ENCODE measurements at regions not wholly inside any gene's neighbourhood (a gene's known extent, or its start where the extent isn't known, plus 50 kb on each side); places are given as distances from the start of the nearest gene placed in this dataset.
A peak's percentile ranks its signal among the peaks of the same experiment; 100 is the strongest.
"Not testable (repeated sequence)": the region's sequence is repeated elsewhere in the genome, so short reads cannot be mapped to it uniquely, and the experiment has no call there.

DNA sequence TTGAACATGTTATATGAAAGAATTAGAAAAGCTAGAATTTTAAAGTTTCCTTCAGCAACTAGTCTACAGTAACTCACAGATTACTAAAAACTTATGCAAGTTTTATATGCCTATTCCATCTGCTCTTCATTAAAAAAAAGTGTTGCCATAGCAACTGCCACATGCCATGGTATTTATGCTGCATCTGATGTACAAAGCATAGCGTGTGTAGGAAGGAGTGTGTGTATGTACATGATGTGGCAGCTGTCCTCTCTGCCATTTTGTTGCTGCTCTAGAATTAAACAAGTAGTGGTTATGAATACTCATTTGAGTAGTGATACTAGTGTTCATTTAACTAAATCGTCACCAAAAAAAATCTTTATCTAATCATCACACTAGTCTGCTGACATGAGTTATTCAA is 593.5 kb downstream of the CETN3 start:
- Histone ChIP-seq H3K36me3 (replicated peaks in 1 of 2; ENCODE audit: control insufficient read depth in 2 of 2, insufficient read depth in 2 of 2, low read length in 2 of 2) (no peaks in the 10 kb centered on the region), H2BK12ac (ENCODE audit: low read length) (no peak overlapping the region), H3K9ac (ENCODE audit: low read depth, low read length, poor library complexity) (no peak overlapping the region), H2AFZ (ENCODE audit: low read length) (no peak overlapping the region), H3K4me3 (ENCODE audit: low read length in 2 of 2) (no peak overlapping the region), H3K9me3 (replicated peaks in 1 of 2; ENCODE audit: control insufficient read depth in 2 of 2, insufficient read depth in 1 of 2, low read depth in 1 of 2, low read length in 2 of 2) (peaks cover 0 to 5% of the 10 kb centered on the region in 2 donors), H2AK5ac (ENCODE audit: low read depth, low read length) (no peak overlapping the region), H3K14ac (ENCODE audit: low read length) (no peak overlapping the region), H3K27me3 (ENCODE audit: control insufficient read depth in 3 of 3, insufficient read depth in 3 of 3, low read depth in 1 of 3, low read length in 3 of 3) (no peaks in the 10 kb centered on the region), H2BK15ac (ENCODE audit: low read length) (no peak overlapping the region), H3K23ac (ENCODE audit: low read depth, low read length, poor library complexity) (no peak overlapping the region), H3K18ac (ENCODE audit: low read length) (no peak overlapping the region), H2BK120ac (ENCODE audit: low read depth, low read length) (no peak overlapping the region), H2BK5ac (ENCODE audit: low read length) (no peak overlapping the region), H4K8ac (ENCODE audit: low read depth, low read length) (no peak overlapping the region), H3K4me1 (ENCODE audit: control insufficient read depth in 2 of 2, insufficient read depth in 1 of 2, low read depth in 1 of 2, low read length in 2 of 2) (no peaks in the 10 kb centered on the region), H4K91ac (ENCODE audit: low read depth, low read length, poor library complexity) (no peak overlapping the region), H3K79me1 (ENCODE audit: low read depth, low read length) (no peaks in the 10 kb centered on the region), H3K27ac (replicated peaks; ENCODE audit: low read length) (no peak overlapping the region), H3K4me2 (ENCODE audit: insufficient read depth, low read length, poor library complexity, severe bottlenecking) (no peak overlapping the region), H3K4ac (ENCODE audit: low read length) (no peak overlapping the region)
- no peak for DNase-seq (ENCODE audit: low spot score)
- no CpG with 5 or more reads among the region's 2 CpGs for WGBS, 2 donors (ENCODE audit: extremely low coverage in 2 of 2, insufficient read length in 2 of 2, insufficient replicate concordance in 1 of 2)

DNA sequence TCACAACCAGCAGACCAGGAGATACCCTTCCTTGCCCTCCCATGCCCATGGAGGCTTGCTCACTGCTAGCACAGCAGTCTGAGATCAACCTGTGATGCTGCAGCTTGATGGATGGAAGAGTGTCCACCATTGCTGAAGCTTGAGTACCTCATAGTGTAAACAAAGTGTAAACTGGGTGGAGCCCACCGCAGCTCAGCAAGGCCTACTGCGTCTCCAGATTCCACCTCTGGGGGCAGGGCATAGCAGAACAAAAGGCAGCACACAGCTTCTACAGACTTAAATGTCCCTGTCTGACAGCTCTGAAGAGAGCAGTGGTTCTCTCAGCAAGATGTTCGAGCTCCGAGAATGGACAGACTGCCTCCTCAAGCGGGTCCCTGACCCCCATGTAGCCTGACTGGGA is 608.8 kb downstream of the CETN3 start:
- H3K4ac ChIP-seq (ENCODE audit: low read length); H3K14ac ChIP-seq (ENCODE audit: low read length); H3K79me1 ChIP-seq (ENCODE audit: low read depth, low read length); H3K9me3 ChIP-seq (replicated peaks in 1 of 2; ENCODE audit: control insufficient read depth in 2 of 2, insufficient read depth in 1 of 2, low read depth in 1 of 2, low read length in 2 of 2); H3K27ac ChIP-seq (replicated peaks; ENCODE audit: low read length); H3K9ac ChIP-seq (ENCODE audit: low read depth, low read length, poor library complexity); H2BK5ac ChIP-seq (ENCODE audit: low read length); H3K36me3 ChIP-seq (replicated peaks in 1 of 2; ENCODE audit: control insufficient read depth in 2 of 2, insufficient read depth in 2 of 2, low read length in 2 of 2); H3K27me3 ChIP-seq (ENCODE audit: control insufficient read depth in 3 of 3, insufficient read depth in 3 of 3, low read depth in 1 of 3, low read length in 3 of 3); H3K4me3 ChIP-seq (ENCODE audit: low read length in 2 of 2); H2BK12ac ChIP-seq (ENCODE audit: low read length); H2AK5ac ChIP-seq (ENCODE audit: low read depth, low read length); H3K18ac ChIP-seq (ENCODE audit: low read length); H2BK120ac ChIP-seq (ENCODE audit: low read depth, low read length); H4K91ac ChIP-seq (ENCODE audit: low read depth, low read length, poor library complexity); H4K8ac ChIP-seq (ENCODE audit: low read depth, low read length); H3K4me2 ChIP-seq (ENCODE audit: insufficient read depth, low read length, poor library complexity, severe bottlenecking); DNase-seq (ENCODE audit: low spot score); H3K4me1 ChIP-seq (ENCODE audit: control insufficient read depth in 2 of 2, insufficient read depth in 1 of 2, low read depth in 1 of 2, low read length in 2 of 2); H3K23ac ChIP-seq (ENCODE audit: low read depth, low read length, poor library complexity); H2BK15ac ChIP-seq (ENCODE audit: low read length): not testable (repeated sequence)
- WGBS, 2 donors (ENCODE audit: extremely low coverage in 2 of 2, insufficient read length in 2 of 2, insufficient replicate concordance in 1 of 2), result no CpG with 5 or more reads among the region's 5 CpGs
- peak overlapping the region; percentile 35 for H2AFZ ChIP-seq (ENCODE audit: low read length)

DNA sequence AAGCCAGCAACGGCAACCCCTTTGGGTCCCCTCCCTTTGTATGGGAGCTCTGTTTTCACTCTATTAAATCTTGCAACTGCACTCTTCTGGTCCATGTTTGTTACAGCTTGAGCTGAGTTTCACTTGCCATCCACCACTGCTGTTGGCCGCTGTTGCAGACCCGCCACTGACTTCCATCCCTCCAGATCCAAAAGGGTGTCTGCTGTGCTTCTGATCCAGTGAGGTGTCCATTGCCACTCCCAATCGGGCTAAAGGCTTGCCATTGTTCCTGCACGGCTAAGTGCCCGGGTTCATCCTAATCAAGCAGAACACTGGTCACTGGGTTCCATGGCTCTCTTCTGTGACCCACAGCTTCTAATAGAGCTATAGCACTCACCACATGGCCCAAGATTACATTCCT is 615.1 kb downstream of the CETN3 start:
- not testable (repeated sequence) for H3K9ac ChIP-seq (ENCODE audit: low read depth, low read length, poor library complexity); H3K23ac ChIP-seq (ENCODE audit: low read depth, low read length, poor library complexity); H3K9me3 ChIP-seq (replicated peaks in 1 of 2; ENCODE audit: control insufficient read depth in 2 of 2, insufficient read depth in 1 of 2, low read depth in 1 of 2, low read length in 2 of 2); H2BK12ac ChIP-seq (ENCODE audit: low read length); H2BK5ac ChIP-seq (ENCODE audit: low read length); H3K27me3 ChIP-seq (ENCODE audit: control insufficient read depth in 3 of 3, insufficient read depth in 3 of 3, low read depth in 1 of 3, low read length in 3 of 3); H2AFZ ChIP-seq (ENCODE audit: low read length); H3K4me2 ChIP-seq (ENCODE audit: insufficient read depth, low read length, poor library complexity, severe bottlenecking); DNase-seq (ENCODE audit: low spot score); H2BK15ac ChIP-seq (ENCODE audit: low read length); H3K79me1 ChIP-seq (ENCODE audit: low read depth, low read length); H3K36me3 ChIP-seq (replicated peaks in 1 of 2; ENCODE audit: control insufficient read depth in 2 of 2, insufficient read depth in 2 of 2, low read length in 2 of 2); H3K4me1 ChIP-seq (ENCODE audit: control insufficient read depth in 2 of 2, insufficient read depth in 1 of 2, low read depth in 1 of 2, low read length in 2 of 2); H3K14ac ChIP-seq (ENCODE audit: low read length); H4K8ac ChIP-seq (ENCODE audit: low read depth, low read length); H4K91ac ChIP-seq (ENCODE audit: low read depth, low read length, poor library complexity); H3K27ac ChIP-seq (replicated peaks; ENCODE audit: low read length); H2AK5ac ChIP-seq (ENCODE audit: low read depth, low read length); H3K4ac ChIP-seq (ENCODE audit: low read length); H3K18ac ChIP-seq (ENCODE audit: low read length); H3K4me3 ChIP-seq (ENCODE audit: low read length in 2 of 2); H2BK120ac ChIP-seq (ENCODE audit: low read depth, low read length)
- WGBS, 2 donors (ENCODE audit: extremely low coverage in 2 of 2, insufficient read length in 2 of 2, insufficient replicate concordance in 1 of 2), result no CpG with 5 or more reads among the region's 6 CpGs

DNA sequence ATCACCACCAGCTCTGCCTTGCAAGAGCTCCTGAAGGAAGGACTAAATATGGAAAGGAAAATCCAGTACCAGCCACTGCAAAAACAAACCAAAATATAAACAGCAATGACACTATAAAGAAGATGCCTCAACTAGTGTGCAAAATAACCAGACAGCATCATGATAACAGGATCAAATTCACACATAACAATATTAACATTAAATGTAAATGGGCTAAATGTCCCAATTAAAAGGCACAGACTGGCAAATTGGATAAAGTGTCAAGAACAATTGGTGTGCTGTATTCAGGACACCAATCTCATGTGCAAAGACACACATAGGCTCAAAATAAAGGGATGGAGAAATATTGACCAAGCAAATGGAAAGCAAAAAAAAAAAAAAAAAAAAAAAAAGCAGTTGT is 629.8 kb downstream of the CETN3 start:
- H4K91ac ChIP-seq (ENCODE audit: low read depth, low read length, poor library complexity); H3K27ac ChIP-seq (replicated peaks; ENCODE audit: low read length); H2AFZ ChIP-seq (ENCODE audit: low read length); H3K79me1 ChIP-seq (ENCODE audit: low read depth, low read length); H3K9ac ChIP-seq (ENCODE audit: low read depth, low read length, poor library complexity); H3K4me2 ChIP-seq (ENCODE audit: insufficient read depth, low read length, poor library complexity, severe bottlenecking); H3K4me1 ChIP-seq (ENCODE audit: control insufficient read depth in 2 of 2, insufficient read depth in 1 of 2, low read depth in 1 of 2, low read length in 2 of 2); H4K8ac ChIP-seq (ENCODE audit: low read depth, low read length); H2AK5ac ChIP-seq (ENCODE audit: low read depth, low read length); H3K23ac ChIP-seq (ENCODE audit: low read depth, low read length, poor library complexity); H3K27me3 ChIP-seq (ENCODE audit: control insufficient read depth in 3 of 3, insufficient read depth in 3 of 3, low read depth in 1 of 3, low read length in 3 of 3); DNase-seq (ENCODE audit: low spot score); H3K18ac ChIP-seq (ENCODE audit: low read length); H3K4me3 ChIP-seq (ENCODE audit: low read length in 2 of 2); H3K14ac ChIP-seq (ENCODE audit: low read length); H2BK120ac ChIP-seq (ENCODE audit: low read depth, low read length); H2BK5ac ChIP-seq (ENCODE audit: low read length); H3K4ac ChIP-seq (ENCODE audit: low read length); H2BK15ac ChIP-seq (ENCODE audit: low read length); H2BK12ac ChIP-seq (ENCODE audit: low read length); H3K36me3 ChIP-seq (replicated peaks in 1 of 2; ENCODE audit: control insufficient read depth in 2 of 2, insufficient read depth in 2 of 2, low read length in 2 of 2): not testable (repeated sequence)
- peaks cover 3 to 12% of the 10 kb centered on the region in 2 donors for H3K9me3 ChIP-seq (replicated peaks in 1 of 2; ENCODE audit: control insufficient read depth in 2 of 2, insufficient read depth in 1 of 2, low read depth in 1 of 2, low read length in 2 of 2)

All from neuronal stem cell (in vitro differentiated cells).